COLO829 (cell line): ENCODE measurements at regions not wholly inside any gene's neighbourhood (a gene's known extent, or its start where the extent isn't known, plus 50 kb on each side); places are given as distances from the start of the nearest gene placed in this dataset.
"Not testable (repeated sequence)": the region's sequence is repeated elsewhere in the genome, so short reads cannot be mapped to it uniquely, and the experiment has no call there.

Experiments
- DNase-seq: peaks from one replicate; pipeline ENCODE4 v3.0.0; 2012; ENCODE audit warnings: low spot score

- DNase-seq: no peak
These were observed 258.4 kb downstream of the MAP2K6 start for GRCh38 chr17:69672924-69673323.

GRCh38 chr17:69677130-69677529, 262.6 kb downstream of the MAP2K6 start:
- peak; percentile 46 for DNase-seq

GRCh38 chr17:69678206-69678605, 263.7 kb downstream of the MAP2K6 start:
- DNase-seq: no peak

GRCh38 chr17:69679829-69680228, 265.3 kb downstream of the MAP2K6 start:
- DNase-seq: no peak

- DNase-seq: no peak
These were observed 269.8 kb downstream of the MAP2K6 start for GRCh38 chr17:69684251-69684650.

GRCh38 chr17:69685150-69685549, 270.7 kb downstream of the MAP2K6 start:
- not testable (repeated sequence) for DNase-seq

- no peak for DNase-seq
These were observed 276.0 kb downstream of the MAP2K6 start for GRCh38 chr17:69690531-69690930.

- no peak for DNase-seq
These were observed 277.7 kb downstream of the MAP2K6 start for GRCh38 chr17:69692171-69692570.

- DNase-seq: no peak
These were observed 281.1 kb downstream of the MAP2K6 start for GRCh38 chr17:69695646-69696045.

- no peak for DNase-seq
These were observed 282.2 kb downstream of the MAP2K6 start for GRCh38 chr17:69696650-69697049.

- DNase-seq: not testable (repeated sequence)
These were observed 283.9 kb downstream of the MAP2K6 start for GRCh38 chr17:69698352-69698751.

- DNase-seq: no peak
These were observed 287.6 kb downstream of the MAP2K6 start for GRCh38 chr17:69702078-69702477.

- no peak for DNase-seq
These were observed 289.3 kb downstream of the MAP2K6 start for GRCh38 chr17:69703751-69704150.

GRCh38 chr17:69704935-69705334, 290.4 kb downstream of the MAP2K6 start:
- no peak for DNase-seq

- DNase-seq: no peak
These were observed 291.6 kb downstream of the MAP2K6 start for GRCh38 chr17:69706127-69706526.

GRCh38 chr17:69709441-69709840, 294.9 kb downstream of the MAP2K6 start:
- DNase-seq: no peak

GRCh38 chr17:69710926-69711325, 296.4 kb downstream of the MAP2K6 start:
- no peak for DNase-seq

GRCh38 chr17:69711541-69711940, 297.0 kb downstream of the MAP2K6 start:
- no peak for DNase-seq

GRCh38 chr17:69712801-69713311, 298.4 kb downstream of the MAP2K6 start:
- no peak for DNase-seq

- DNase-seq: no peak
These were observed 299.3 kb downstream of the MAP2K6 start for GRCh38 chr17:69713815-69714214.

- no peak for DNase-seq
These were observed 300.2 kb downstream of the MAP2K6 start for GRCh38 chr17:69714669-69715068.

GRCh38 chr17:69715656-69716055, 301.2 kb downstream of the MAP2K6 start:
- DNase-seq: no peak

GRCh38 chr17:69716556-69716955, 302.1 kb downstream of the MAP2K6 start:
- peak; percentile 61 for DNase-seq

- DNase-seq: no peak
These were observed 302.7 kb downstream of the MAP2K6 start for GRCh38 chr17:69717214-69717613.

- DNase-seq: no peak
These were observed 303.3 kb downstream of the MAP2K6 start for GRCh38 chr17:69717819-69718218.
